ENCODE measurements at regions not wholly inside any gene's neighbourhood (a gene's known extent, or its start where the extent isn't known, plus 50 kb on each side); places are given as distances from the start of the nearest gene placed in this dataset.
A peak's percentile ranks its signal among the peaks of the same experiment; 100 is the strongest.

GRCh38 chr1:80657044-80657643 lies 1143.6 kb upstream of the ADGRL2 start:
- H3K27ac ChIP-seq (ENCODE audit: low read length), result no peak overlapping the region
- no peaks in the 10 kb centered on the region for H3K9me2 ChIP-seq (replicated peaks; ENCODE audit: insufficient read depth, low read length)
- no peaks in the 10 kb centered on the region for H3K79me2 ChIP-seq (ENCODE audit: low read length)
- no peak overlapping the region for H3K4me3 ChIP-seq (ENCODE audit: low read length)
- H3K9me3 ChIP-seq (replicated peaks; ENCODE audit: insufficient read depth, low read length), result no peaks in the 10 kb centered on the region
- H3K9ac ChIP-seq (ENCODE audit: low read length), result no peak overlapping the region
- no peaks in the 10 kb centered on the region for H3K36me3 ChIP-seq (replicated peaks; ENCODE audit: insufficient read depth, low read length)
- no peaks in the 10 kb centered on the region for H4K20me1 ChIP-seq (ENCODE audit: insufficient read depth, low read length)
- no peak overlapping the region for H3K4me2 ChIP-seq (ENCODE audit: low read depth, low read length)
- H3K27me3 ChIP-seq (replicated peaks; ENCODE audit: insufficient read depth, low read length), result no peaks in the 10 kb centered on the region
- no peaks in the 10 kb centered on the region for H3F3A ChIP-seq (ENCODE audit: insufficient read depth, low read length)
- no peak for DNase-seq
- H2AFZ ChIP-seq (ENCODE audit: low read length), result no peak overlapping the region
- H3K4me1 ChIP-seq (ENCODE audit: low read length), result no peaks in the 10 kb centered on the region
- TF ChIP-seq EZH2phosphoT487 (IDR thresholded peaks at IDR 0.05; ENCODE audit: low read length) (no peak), EZH2 (optimal IDR thresholded peaks at IDR 0.05; ENCODE audit: low read depth, low read length) (no peak), CTCF (IDR thresholded peaks at IDR 0.05; ENCODE audit: low read length) (no peak)

- no peaks in the 10 kb centered on the region for H3K79me2 ChIP-seq (ENCODE audit: low read length)
- TF ChIP-seq EZH2phosphoT487 (IDR thresholded peaks at IDR 0.05; ENCODE audit: low read length), result no peak
- no peak for TF ChIP-seq CTCF (IDR thresholded peaks at IDR 0.05; ENCODE audit: low read length)
- no peak for TF ChIP-seq EZH2 (optimal IDR thresholded peaks at IDR 0.05; ENCODE audit: low read depth, low read length)
- H3K4me1 ChIP-seq (ENCODE audit: low read length), result no peaks in the 10 kb centered on the region
- no peak overlapping the region for H2AFZ ChIP-seq (ENCODE audit: low read length)
- H3F3A ChIP-seq (ENCODE audit: insufficient read depth, low read length), result no peaks in the 10 kb centered on the region
- no peaks in the 10 kb centered on the region for H3K27me3 ChIP-seq (replicated peaks; ENCODE audit: insufficient read depth, low read length)
- no peaks in the 10 kb centered on the region for H3K36me3 ChIP-seq (replicated peaks; ENCODE audit: insufficient read depth, low read length)
- no peaks in the 10 kb centered on the region for H3K9me2 ChIP-seq (replicated peaks; ENCODE audit: insufficient read depth, low read length)
- H4K20me1 ChIP-seq (ENCODE audit: insufficient read depth, low read length), result no peaks in the 10 kb centered on the region
- H3K4me3 ChIP-seq (ENCODE audit: low read length), result no peak overlapping the region
- no peak for DNase-seq
- no peak overlapping the region for H3K9ac ChIP-seq (ENCODE audit: low read length)
- no peak overlapping the region for H3K27ac ChIP-seq (ENCODE audit: low read length)
- no peaks in the 10 kb centered on the region for H3K9me3 ChIP-seq (replicated peaks; ENCODE audit: insufficient read depth, low read length)
- no peak overlapping the region for H3K4me2 ChIP-seq (ENCODE audit: low read depth, low read length)
Measured at GRCh38 chr1:80656641-80657040, 1144.1 kb upstream of the ADGRL2 start.

- Histone ChIP-seq H3K36me3 (replicated peaks; ENCODE audit: insufficient read depth, low read length) (no peaks in the 10 kb centered on the region), H3K9me2 (replicated peaks; ENCODE audit: insufficient read depth, low read length) (no peaks in the 10 kb centered on the region), H3K79me2 (ENCODE audit: low read length) (no peaks in the 10 kb centered on the region), H3K4me2 (ENCODE audit: low read depth, low read length) (no peak overlapping the region), H3K27ac (ENCODE audit: low read length) (no peak overlapping the region), H3K4me1 (ENCODE audit: low read length) (no peaks in the 10 kb centered on the region), H3K27me3 (replicated peaks; ENCODE audit: insufficient read depth, low read length) (no peaks in the 10 kb centered on the region), H3K9me3 (replicated peaks; ENCODE audit: insufficient read depth, low read length) (no peaks in the 10 kb centered on the region), H2AFZ (ENCODE audit: low read length) (no peak overlapping the region), H3K4me3 (ENCODE audit: low read length) (no peak overlapping the region), H3F3A (ENCODE audit: insufficient read depth, low read length) (no peaks in the 10 kb centered on the region), H3K9ac (ENCODE audit: low read length) (no peak overlapping the region), H4K20me1 (ENCODE audit: insufficient read depth, low read length) (no peaks in the 10 kb centered on the region)
- TF ChIP-seq CTCF (IDR thresholded peaks at IDR 0.05; ENCODE audit: low read length) (peak; percentile 30), EZH2 (optimal IDR thresholded peaks at IDR 0.05; ENCODE audit: low read depth, low read length) (no peak)
- DNase-seq, result no peak
Measured at GRCh38 chr1:80656014-80656636, 1144.6 kb upstream of the ADGRL2 start.

All from MM.1S (cell line).